ENCODE measurements at regions not wholly inside any gene's neighbourhood (a gene's known extent, or its start where the extent isn't known, plus 50 kb on each side); places are given as distances from the start of the nearest gene placed in this dataset.

- H3K27ac Mint-ChIP-seq: no peak overlapping the region
- intact Hi-C loops (cut with micrococcal nuclease): no loop called here
- no peaks in the 10 kb centered on the region for H3K4me1 Mint-ChIP-seq (ENCODE audit: low read depth)
- H3K4me3 Mint-ChIP-seq: no peak overlapping the region
- no peaks in the 10 kb centered on the region for H3K9me3 Mint-ChIP-seq
- POLR2A ChIA-PET: no interaction called here
- no peak for DNase-seq
- H3K36me3 Mint-ChIP-seq: no peaks in the 10 kb centered on the region
- peaks cover 2% of the 10 kb centered on the region for H3K27me3 Mint-ChIP-seq
- CTCF ChIA-PET: no interaction called here
Observed at GRCh38 chr5:14003936-14004335, 59.4 kb upstream of the DNAH5 start.

- Mint-ChIP-seq H3K9me3 (no peaks in the 10 kb centered on the region), H3K27ac (no peak overlapping the region), H3K4me3 (no peak overlapping the region), H3K36me3 (no peaks in the 10 kb centered on the region), H3K27me3 (peaks cover 2% of the 10 kb centered on the region), H3K4me1 (ENCODE audit: low read depth) (no peaks in the 10 kb centered on the region)
- CTCF ChIA-PET: no interaction called here
- intact Hi-C loops (cut with micrococcal nuclease): no loop called here
- DNase-seq: no peak
- POLR2A ChIA-PET: no interaction called here
Observed at GRCh38 chr5:14003513-14003912, 59.0 kb upstream of the DNAH5 start.

DNA sequence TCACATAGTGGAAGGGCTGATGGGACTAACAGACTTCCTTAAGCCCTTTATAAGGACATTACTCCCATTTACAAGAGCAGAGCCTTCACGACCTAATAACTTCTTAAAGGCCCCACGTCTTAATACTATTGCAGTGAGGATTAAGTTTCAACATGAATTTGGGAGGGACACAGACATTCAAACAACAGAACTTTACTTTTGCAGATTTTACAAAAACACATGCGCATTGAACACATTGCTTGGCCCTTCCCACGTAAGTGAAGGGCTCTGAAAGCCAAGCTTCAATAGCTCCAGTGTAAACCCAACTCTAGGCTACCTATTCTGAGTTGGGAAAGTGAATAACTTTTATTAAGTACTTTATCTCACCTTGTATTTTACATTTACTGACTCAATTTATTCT, 53.8 kb upstream of the DNAH5 start:
- ChIA-PET POLR2A (no interaction called here), CTCF (no interaction called here)
- no peak for DNase-seq
- intact Hi-C loops (cut with micrococcal nuclease): no loop called here
- Mint-ChIP-seq H3K4me3 (no peak overlapping the region), H3K9me3 (peaks cover 12% of the 10 kb centered on the region), H3K4me1 (ENCODE audit: low read depth) (no peaks in the 10 kb centered on the region), H3K27me3 (no peaks in the 10 kb centered on the region), H3K36me3 (no peaks in the 10 kb centered on the region), H3K27ac (no peak overlapping the region)

DNA sequence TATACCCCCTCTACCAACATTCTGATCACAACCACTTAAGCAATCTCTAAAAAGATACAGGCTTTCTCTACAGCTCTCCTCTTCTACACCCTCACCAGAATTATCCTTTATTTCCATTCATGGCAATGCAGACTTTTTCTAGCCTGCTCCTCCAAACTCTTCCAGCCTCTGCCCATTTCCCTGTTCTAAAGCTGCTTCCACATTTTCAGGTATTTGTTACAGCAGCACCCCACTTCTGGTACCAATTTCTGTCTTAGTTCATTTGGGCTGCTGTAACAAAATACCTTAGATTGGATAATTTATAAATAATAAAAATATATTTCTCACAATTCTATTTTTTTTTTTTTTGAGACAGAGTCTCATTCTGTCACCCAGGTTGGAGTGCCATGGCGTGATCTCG, 53.0 kb upstream of the DNAH5 start:
- ChIA-PET CTCF (no interaction called here), POLR2A (no interaction called here)
- Mint-ChIP-seq H3K4me1 (ENCODE audit: low read depth) (no peaks in the 10 kb centered on the region), H3K9me3 (peaks cover 12% of the 10 kb centered on the region), H3K27ac (no peak overlapping the region), H3K36me3 (no peaks in the 10 kb centered on the region), H3K4me3 (no peak overlapping the region), H3K27me3 (no peaks in the 10 kb centered on the region)
- intact Hi-C loops (cut with micrococcal nuclease): no loop called here
- DNase-seq: no peak

DNA sequence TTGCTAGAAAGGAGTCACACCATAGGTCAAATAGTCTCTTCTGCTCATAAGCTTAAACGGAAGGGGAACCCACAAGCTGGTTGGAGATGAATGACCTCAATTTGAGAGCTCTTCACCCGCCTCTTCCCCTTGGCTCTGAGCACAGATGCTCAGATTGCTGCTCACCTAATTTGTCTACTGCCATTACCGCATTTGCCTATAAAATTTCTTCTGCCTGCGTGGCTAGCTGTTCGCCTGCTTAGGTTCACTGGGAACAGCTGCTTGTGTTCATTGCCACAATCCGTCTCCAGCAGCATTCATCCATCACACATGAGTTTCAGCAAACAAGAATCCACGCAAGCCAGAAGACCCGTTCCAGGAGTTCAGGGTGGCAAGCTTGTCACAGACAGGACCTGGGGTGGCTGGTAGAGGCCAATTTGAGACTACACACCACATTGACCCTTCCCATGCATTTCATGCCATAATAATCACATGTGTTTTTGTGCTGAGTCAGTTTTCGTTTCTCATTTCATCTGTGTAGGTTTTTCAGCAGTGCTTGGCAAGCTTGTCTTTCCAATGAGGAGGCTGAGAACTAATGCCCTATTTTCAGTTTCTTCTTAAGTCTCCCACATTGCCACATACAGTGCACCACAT, 50.2 kb upstream of the DNAH5 start:
- peaks cover 12% of the 10 kb centered on the region for H3K9me3 Mint-ChIP-seq
- POLR2A ChIA-PET: no interaction called here
- no peak overlapping the region for H3K4me3 Mint-ChIP-seq
- intact Hi-C loops (cut with micrococcal nuclease): no loop called here
- DNase-seq: no peak
- H3K27me3 Mint-ChIP-seq: no peaks in the 10 kb centered on the region
- H3K27ac Mint-ChIP-seq: no peak overlapping the region
- no peaks in the 10 kb centered on the region for H3K36me3 Mint-ChIP-seq
- CTCF ChIA-PET: no interaction called here
- no peaks in the 10 kb centered on the region for H3K4me1 Mint-ChIP-seq (ENCODE audit: low read depth)
